Globus pallidus (tissue), 1 donor: ENCODE measurements at regions not wholly inside any gene's neighbourhood (a gene's known extent, or its start where the extent isn't known, plus 50 kb on each side); places are given as distances from the start of the nearest gene placed in this dataset.

Experiments
- DNase-seq: peaks from one replicate; pipeline ENCODE4 v3.0.0-alpha.2; 2015; ENCODE audit warnings: low spot score

DNA sequence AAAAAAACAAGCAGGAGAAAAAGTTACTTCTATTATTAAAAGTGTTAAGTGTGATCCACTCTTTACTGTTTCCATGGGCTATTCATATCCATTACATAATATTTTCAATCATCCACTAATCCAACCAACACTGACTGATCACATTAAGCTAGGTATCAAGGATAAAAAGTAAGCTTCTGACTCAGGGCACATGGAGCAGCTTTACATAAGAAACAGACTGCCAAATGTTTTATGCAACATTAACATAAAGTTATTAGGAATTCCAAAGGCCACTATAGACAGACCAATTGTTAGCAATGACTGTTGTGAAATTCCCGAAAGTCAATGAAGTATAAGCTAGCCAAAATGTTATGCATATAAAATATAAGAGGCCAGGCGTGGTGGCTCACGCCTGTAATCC is 277.6 kb downstream of the ZEB2 start:
- no peak for DNase-seq

DNA sequence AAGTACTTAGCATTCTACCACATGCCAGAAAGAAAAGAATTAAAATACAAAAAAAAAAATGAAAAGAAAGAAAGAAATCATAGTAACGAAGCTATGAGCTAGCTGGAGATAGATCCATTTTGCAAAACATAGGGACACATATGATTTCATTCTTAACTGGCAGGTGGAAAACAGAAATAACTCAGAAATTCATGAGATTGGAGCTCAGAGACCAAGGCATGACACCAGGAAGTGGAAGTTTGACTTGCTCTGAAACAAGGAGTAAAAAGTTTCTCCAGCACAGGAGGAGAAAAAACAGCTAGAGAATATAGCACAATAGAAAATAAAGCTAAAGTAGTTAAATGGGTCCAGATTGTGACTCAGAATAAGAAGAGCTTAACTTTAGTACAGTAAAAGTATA is 278.1 kb downstream of the ZEB2 start:
- no peak for DNase-seq

DNA sequence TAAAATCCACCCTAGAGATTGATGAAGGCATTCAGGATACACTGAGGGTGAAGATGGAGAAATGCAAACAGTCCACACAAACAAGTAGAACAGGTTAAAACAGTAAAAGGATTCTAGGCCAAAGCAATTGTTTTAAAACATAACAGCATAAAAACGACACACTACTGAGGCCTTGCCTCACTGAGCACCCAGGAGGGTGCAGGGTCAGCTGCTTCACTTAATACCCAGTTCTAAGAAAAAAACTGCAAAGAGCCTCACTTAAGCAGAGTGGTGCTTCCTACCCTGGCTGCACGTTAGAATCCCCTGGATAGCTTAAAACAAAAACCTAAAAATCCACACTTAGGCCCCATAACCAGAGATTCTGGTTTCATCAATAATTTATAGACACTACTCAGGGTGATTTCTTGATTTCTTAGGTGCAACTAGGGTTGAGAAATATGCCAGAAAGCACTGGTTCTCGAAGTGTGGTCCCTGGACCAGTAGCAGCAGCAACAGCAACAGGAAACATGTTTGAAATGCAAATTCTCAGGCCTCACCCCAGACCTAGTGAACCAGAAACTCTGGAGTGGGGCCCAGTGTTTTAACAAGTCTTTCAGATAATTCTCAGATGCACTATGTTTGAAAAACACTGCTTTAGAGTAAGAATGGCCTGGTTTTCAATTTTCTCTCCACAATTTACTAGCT is 279.1 kb downstream of the ZEB2 start:
- DNase-seq: no peak

DNA sequence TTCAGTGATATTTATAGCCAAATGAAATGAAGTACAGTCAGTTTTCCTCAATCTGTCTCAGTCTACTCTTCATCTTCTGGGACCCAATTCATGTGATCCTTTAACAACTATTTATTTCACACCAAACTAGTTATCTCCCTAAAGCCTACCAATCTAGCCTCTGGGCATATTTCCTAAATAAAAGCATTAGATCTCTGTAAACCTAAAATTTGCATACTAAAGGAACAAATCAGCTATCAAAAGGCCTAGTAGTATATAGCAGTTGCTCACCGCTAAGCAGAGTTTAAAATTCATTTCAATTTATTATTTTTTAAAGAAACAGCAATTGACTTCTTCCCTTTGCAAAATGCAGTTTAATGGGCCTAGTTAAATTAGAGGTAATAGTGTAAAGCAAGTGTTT is 280.2 kb downstream of the ZEB2 start:
- no peak for DNase-seq

DNA sequence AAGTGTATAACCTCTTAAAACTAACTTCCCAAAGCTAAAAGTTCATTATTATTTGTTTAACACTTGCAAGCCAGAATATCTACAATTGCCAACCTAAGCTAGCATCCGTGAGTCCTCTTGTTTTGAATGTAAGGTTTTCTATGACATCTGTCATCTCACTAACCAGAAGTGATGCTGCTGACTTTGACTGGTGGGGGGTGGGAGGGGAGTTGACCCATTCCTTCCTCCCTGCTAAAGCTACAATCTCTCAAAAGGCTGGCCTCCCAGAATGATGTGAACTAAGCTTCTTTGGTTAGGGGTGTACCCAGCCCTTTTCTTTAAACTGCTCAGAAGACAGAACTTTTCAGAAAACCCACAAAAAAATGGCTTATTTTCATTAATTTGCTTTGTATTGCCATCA is 280.6 kb downstream of the ZEB2 start:
- DNase-seq: no peak

DNA sequence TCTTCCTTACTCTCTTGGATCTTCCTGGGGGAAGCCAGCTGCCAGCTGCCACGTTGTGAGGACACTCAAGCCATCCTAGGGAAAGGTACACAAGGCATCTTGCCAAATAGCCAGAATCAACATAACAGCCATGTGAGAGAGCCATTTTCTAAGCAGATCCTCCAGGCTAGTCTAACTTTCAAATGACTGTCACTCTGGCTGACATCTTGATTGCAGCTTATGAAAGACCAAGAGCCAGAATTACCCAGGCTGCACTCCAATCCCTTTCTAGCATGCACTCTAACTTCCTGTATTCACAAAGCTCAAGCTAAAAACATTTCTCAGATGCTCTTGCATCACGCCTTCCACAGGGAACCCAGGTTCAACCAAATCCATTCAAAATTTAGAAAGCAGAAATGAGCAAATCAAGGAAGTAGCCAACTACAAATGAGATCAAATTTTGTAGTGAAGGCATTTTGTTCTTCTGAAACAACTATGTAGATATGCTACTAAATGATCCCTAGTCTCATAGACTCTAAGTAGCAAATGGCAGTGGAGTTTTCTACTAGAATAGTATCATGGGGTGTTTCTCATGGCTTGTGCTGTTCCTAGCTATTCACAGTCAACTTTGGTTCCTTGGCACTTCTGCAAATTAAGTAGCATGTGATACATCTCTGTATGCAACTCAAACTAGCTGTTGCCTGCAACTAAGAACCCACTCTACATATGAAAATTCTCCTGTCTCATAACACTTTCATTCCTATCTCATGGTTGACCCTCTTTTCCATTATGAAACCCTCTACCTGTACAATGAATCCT is 281.9 kb downstream of the ZEB2 start:
- DNase-seq: no peak

DNA sequence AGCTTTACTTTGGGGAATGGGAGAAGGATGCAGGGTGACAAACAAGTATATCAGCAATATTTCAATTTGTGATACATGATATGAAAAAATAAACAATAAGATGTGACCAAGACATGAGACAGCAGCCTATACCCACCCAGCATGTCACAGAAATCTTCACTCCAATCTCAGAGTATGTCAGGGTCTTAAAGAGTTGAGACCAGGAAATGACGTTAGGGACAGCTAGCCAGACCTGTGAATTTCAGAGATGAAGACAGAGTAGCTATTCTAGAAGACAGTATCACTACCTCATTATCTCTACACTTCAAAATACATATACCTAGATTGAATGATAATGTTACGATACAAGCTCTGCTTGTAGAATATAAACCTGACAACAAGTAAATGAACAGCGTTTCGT is 282.8 kb downstream of the ZEB2 start:
- no peak for DNase-seq

DNA sequence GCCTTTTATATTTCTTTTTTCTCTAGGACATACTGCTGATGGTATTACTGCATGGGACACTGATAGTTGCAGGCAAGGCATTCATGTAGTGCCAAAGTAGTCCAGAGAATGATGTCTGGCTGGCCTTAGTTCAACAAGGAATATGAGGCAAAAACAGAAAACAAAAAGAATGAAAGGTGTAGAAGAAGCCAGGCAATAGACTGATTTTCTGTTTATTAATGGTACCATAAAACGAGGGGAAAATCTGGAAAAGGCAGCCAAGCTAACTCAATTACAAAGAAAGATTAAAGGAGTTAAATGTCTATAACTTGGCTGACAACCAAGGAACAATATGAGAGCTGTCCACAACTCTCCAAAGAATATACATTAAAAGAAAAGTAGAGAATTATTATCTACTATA is 284.9 kb downstream of the ZEB2 start:
- DNase-seq: no peak

DNA sequence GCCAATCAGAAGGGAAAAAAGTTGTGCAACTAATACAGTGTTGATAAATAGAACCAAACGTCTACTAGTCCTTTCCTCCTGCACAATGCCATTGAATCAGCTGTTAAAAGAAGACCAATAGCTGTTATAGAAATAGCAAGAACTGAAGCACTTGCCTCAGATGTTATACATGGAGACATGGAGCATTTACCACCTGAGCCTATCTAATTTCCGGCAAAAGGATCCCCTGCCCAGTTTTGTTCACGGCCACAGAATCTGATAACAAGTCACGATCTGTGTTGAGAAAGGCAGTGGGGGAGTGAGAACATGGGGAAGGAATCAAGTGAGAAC is 285.4 kb downstream of the ZEB2 start:
- no peak for DNase-seq

DNA sequence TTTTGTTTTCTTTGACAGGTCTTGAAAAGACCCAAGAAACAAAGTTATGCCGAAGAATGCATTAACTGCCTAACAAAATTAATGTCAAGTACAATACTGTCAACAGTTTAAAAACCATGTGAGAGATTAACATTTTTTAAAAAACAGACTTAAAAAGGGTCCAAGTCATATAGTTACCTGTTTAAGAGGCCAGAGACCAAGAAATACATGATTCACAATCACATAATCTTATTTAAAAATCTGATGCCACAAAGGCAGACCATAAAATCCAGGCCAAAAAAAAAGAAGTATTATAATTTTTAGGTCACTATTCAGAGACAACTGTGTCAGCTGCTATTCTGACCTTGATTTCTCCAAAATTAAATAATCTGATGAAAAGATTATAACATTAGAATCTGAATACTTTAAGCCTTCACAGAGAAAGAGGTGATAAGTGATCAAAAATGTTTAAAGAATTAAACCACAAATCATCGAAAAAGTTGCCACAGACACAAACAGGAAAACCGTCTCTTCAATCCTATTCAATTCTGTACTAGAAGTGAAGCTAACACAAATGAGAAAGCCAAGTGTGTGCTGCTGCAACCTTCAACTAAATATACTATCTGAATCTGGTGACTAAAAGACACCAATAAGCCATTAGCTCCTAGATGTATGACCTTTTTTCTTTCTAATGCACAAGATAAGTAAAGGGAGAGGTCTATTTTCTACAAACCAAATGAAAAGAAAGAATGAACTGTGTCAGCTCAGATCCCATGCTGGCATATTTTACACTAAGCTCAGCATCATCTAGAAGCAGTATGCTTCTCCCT is 286.0 kb downstream of the ZEB2 start:
- no peak for DNase-seq

DNA sequence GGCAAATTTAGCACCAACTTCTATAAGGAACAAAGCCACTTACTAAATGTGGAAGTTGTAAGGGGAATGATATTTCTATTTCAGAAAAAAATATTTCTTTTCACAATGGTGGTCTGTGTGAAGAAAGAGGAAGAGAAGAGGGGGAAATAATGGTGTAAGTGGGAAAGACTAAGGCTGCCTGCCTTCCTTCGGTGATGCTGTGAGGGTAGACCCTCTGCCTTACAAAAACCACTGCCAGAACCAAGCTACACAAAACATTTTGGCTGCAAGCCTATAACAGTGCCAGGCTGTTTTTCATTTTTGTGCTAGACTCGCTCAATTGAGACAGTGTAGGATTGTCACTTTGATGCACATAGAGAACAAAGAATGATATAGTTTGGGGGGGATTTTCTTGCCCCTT is 286.6 kb downstream of the ZEB2 start:
- DNase-seq: peak; percentile 57

DNA sequence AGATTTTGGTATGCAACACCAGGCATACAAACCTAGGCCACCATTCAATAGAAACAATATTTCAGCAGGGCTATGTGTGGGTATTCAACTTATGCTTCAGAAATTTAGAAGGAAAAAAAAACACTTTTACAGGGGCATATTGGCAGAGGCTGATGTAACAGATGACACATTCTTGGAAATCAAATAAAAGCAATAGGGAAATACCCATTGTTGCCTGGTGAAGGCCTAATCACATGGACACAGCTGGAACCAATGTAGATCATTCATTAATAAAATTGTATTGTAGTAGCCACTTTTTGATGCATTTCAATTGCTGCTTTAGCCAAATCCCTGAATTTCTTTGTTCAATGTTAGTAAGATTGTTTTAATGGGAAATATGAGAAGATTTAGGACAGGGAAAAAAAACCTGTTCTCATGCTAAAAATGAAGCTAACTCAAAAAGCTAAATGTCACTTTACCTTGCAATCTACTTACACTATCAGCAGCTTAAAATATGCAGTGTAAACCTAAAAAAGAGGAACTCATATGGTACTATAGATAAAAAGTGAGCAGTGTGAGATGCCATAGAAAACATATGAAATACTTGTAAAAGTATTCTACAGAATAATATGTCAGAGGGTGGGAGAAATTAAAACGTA is 289.4 kb downstream of the ZEB2 start:
- DNase-seq: no peak

DNA sequence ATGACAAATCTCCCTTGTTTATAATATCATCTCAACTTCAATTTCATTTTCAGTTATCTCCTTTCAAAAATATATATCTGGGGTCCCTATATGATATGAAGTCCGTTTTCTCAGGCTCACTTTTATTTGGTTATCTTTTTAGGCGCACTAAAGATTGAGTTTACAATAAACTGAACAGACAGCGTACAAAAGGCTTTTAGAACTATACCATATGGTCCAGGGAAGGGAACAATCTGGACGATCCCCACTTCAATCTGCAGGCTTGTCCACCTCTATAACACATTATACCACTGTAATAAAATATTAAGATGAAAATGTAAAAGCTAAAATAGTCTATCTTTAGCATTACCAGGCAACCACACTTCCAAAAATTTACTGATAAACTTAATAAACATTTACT is 289.9 kb downstream of the ZEB2 start:
- DNase-seq: no peak

DNA sequence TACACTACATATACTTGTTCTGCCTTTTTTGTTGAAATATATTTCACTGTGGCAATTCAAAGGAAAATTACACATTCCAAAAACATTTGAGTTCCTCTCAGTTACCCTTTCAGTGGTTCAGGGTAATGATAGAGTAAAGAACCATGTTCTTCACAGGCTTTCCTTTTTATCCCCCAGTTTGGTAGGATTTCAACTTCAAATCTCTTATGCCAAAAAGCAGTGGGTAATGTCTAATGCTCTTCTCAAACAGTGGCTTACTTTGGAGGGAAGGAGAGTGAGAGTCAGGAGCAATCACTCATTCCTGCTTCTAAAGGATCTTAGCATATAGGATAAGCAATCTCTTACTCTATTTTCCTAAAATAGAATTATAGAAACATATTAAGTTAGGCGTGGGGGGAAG is 290.6 kb downstream of the ZEB2 start:
- DNase-seq: no peak

DNA sequence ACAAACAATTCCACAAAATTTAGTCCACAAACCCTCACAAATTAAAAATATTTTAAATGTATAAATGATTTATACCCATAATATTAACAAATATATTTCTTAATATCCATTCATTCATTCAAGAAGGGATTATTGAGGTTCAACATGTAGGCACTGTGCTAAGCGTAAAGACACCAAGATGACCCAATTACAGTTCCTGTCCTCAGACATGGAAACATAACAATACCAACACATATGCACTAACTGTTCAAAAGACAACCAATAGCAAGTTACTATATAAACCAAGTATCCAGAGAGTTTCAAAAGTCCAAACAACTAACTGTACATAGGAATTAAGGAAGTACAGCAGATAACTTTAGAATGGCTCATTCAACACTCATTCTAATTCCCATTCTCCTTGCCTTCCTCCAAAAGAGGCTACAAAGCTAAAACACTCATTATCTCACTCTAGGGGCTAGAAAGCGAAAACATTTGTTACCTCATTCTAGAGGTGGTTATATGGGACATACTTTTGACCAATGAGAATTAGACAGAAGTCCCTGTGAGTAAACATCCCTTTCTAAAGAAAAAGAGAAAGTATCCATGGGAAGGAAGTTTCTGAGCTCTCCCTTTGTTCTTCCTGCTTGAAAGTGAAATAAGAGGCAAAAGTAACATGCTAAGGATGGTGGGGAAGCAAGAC is 292.4 kb downstream of the ZEB2 start:
- no peak for DNase-seq

DNA sequence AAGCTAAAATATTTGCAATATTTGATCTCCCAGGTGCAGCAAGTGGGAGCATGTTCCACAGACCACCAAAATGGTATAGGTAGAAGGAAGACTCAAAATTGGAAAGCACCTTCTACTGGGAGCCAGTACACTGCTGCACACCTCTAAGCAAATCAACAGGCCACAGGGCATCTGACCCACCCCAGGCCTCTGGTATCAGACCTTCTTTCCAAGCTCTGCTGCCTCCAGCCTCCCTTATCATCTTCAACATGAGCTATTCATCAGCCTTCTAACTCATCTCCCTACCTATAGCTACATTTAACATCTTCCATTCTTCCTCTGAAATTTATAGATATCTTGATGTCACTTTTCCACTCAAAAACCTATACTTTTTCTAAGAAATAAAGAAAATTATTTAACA is 294.8 kb downstream of the ZEB2 start:
- DNase-seq: no peak

DNA sequence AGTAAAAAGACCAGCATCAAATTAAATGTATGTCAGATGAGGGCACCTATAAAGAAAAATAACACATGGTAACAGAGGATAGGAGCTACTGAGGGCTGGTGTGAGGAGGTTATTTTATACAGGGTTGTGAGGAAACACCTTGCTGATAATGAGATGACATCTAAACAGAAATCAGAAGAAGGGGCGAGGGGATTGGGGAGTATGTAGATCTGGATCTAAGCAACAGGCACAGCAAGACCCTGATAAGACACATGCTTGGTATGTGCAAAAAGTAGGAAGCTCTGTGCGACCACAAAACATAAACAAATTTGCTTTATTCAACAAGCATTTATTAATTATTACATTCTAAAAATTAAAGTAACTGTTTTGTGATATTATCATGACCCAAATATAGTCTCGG is 295.4 kb downstream of the ZEB2 start:
- no peak for DNase-seq

DNA sequence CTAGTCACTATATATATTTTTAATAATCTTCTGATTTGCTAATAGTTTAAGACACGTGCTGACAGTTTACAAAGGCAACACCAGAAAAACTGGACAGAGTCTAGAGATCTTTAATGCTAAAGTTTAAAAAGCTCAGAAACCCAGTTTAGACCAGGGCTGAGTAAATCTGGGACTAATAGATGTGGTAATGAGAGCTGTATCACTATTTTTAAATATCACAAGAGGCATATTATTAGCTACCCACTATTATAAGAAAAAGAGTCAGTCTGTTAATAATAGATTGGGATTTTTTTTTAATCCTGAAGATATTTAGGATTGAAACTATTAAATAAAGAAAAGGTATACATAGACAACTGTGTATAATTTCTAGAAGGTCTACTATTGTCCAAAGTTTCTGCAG is 299.9 kb downstream of the ZEB2 start:
- DNase-seq: no peak

DNA sequence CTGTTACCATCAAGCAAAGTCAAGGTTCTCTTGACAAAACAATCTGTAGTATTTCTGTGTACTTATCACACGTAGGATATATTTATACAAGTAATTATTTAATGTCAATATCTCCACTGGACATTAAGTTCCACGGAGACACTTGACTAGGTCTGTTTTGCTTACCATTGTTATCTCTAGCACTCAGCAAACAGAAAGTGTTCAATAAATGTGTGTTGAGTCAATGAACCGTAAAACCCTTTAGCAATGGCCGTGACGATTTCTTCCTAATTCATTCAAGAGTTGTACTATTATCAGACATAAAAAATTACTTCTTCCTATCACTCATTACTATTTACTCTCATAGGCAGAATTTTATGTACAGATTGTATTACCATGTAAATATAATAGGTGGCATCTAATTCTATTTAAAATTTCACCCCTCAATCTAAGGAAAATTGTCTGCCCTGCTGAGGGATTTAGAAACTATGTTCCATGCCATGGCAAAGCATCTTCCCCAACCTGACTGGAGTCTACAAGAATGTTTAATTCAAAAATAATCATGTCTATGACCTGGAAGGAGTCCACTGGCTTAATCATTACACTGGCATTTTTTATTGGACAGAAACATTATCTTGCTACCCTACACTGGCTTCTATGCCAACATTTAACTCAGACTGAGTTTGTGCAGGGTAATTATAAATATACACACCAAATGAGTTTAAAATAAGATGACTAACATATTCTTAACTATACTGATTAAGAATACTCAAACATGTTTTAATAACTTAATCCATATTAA is 301.9 kb downstream of the ZEB2 start:
- DNase-seq: no peak

DNA sequence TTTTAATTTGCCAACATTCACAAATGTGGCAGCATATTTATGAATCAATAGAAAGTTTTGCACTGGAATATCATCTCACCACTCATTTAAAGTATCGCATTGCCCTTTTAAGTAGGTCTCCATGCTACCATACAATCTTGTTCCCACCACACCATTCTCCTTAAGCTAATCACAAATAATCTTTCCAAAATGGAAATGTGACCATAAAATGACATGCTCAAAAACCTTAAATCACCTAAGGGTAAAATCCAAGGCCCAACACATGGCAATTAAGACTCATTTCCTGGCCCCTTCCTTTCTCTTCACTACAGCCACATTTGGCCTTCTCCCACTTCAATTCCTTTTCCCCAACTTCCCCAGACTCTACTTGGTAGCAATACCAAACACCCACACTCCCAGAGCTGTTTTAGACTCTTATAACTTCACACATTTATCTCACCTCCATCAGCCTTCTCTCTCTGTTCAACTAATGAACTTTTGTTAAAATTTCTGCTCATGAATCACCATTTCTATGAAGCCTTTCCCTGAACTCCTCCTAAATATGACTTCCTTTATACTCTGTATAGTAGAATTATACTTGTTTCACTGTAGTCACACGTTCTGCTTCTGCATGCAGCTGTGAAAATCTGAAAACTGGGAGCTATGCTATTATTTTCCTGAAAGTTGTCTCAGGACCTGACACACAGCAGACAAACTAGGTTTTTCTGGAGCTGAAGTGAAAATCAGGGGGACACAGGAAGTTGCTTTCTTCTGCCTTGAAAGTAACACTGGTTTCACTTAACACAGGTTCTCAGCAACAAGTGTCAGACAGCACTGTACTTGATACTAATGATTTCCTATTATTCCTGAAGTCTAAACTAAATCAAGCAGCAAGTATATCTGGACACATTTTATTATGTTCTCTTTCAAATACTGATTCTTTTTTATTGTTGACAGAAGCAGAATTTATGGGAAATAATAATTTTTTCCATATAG is 303.9 kb downstream of the ZEB2 start:
- DNase-seq: no peak
